ENCODE measurements at regions not wholly inside any gene's neighbourhood (a gene's known extent, or its start where the extent isn't known, plus 50 kb on each side); places are given as distances from the start of the nearest gene placed in this dataset.

- TF ChIP-seq, protein P1, sequence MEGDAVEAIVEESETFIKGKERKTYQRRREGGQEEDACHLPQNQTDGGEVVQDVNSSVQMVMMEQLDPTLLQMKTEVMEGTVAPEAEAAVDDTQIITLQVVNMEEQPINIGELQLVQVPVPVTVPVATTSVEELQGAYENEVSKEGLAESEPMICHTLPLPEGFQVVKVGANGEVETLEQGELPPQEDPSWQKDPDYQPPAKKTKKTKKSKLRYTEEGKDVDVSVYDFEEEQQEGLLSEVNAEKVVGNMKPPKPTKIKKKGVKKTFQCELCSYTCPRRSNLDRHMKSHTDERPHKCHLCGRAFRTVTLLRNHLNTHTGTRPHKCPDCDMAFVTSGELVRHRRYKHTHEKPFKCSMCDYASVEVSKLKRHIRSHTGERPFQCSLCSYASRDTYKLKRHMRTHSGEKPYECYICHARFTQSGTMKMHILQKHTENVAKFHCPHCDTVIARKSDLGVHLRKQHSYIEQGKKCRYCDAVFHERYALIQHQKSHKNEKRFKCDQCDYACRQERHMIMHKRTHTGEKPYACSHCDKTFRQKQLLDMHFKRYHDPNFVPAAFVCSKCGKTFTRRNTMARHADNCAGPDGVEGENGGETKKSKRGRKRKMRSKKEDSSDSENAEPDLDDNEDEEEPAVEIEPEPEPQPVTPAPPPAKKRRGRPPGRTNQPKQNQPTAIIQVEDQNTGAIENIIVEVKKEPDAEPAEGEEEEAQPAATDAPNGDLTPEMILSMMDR (IDR thresholded peaks at IDR 0.05): no peak
- no peak for TF ChIP-seq POLR2A (IDR thresholded peaks at IDR 0.05)
Measured at GRCh38 chr20:60785785-60786184, 466.3 kb upstream of the CDH4 start.

All from uterus (tissue), 2 donors.